ENCODE measurements at regions not wholly inside any gene's neighbourhood (a gene's known extent, or its start where the extent isn't known, plus 50 kb on each side); places are given as distances from the start of the nearest gene placed in this dataset.

DNA sequence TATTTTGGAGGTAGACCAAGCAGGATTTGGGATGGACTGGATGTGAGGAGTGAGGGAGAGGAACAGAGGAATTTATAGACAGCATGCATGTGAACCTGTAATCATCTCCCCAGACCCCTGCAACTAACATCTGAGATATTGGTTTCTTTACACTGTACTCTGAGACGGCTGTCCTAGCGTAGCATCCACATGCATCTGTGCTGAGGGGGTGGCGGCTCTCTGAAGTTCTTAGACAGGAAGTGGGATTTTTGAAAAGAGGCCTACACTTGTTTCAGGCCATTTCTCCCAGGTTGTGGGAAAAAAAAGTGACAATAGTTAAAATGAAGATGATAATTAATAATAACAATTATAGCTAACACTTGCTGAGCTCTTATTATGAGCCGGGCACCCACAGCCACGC, 150.2 kb upstream of the GATA6 start:
- Histone ChIP-seq H2AFZ (replicated peaks; ENCODE audit: low read length, poor library complexity) (no peak overlapping the region), H2BK15ac (ENCODE audit: low read depth, low read length) (no peak overlapping the region), H2AK5ac (ENCODE audit: low read depth, low read length) (no peak overlapping the region), H2BK5ac (ENCODE audit: low read depth, low read length, poor library complexity, severe bottlenecking) (no peak overlapping the region), H3K4me3 (ENCODE audit: insufficient read depth, low read depth, low read length) (no peak overlapping the region), H2BK120ac (ENCODE audit: low read depth, low read length) (no peak overlapping the region), H3K9ac (ENCODE audit: low read depth, low read length) (no peak overlapping the region), H4K5ac (ENCODE audit: low read depth, low read length) (no peak overlapping the region), H3K4me1 (ENCODE audit: control insufficient read depth, insufficient read depth, low read length) (no peaks in the 10 kb centered on the region), H3K14ac (replicated peaks; ENCODE audit: low read depth, low read length) (no peak overlapping the region), H3K4me2 (ENCODE audit: low read depth, low read length) (no peak overlapping the region), H3K56ac (ENCODE audit: extremely low read depth, insufficient read depth, low read length) (no peak overlapping the region), H4K8ac (ENCODE audit: low read depth in 2 of 2, low read length in 2 of 2) (no peak overlapping the region), H3K18ac (ENCODE audit: low read depth, low read length) (no peak overlapping the region), H3K36me3 (ENCODE audit: control insufficient read depth, insufficient read depth, low read length) (no peaks in the 10 kb centered on the region), H3K4ac (ENCODE audit: low read depth, low read length) (no peak overlapping the region), H3K9me1 (ENCODE audit: insufficient read depth, low read length) (no peaks in the 10 kb centered on the region), H3K79me1 (ENCODE audit: low read depth in 1 of 2, low read length in 2 of 2) (no peaks in the 10 kb centered on the region), H3K27ac (ENCODE audit: insufficient read depth, low read length) (no peak overlapping the region), H4K91ac (ENCODE audit: insufficient read depth, low read depth, low read length) (no peak overlapping the region), H2AK9ac (replicated peaks; ENCODE audit: low read depth, low read length, poor library complexity) (no peak overlapping the region), H4K20me1 (ENCODE audit: insufficient read depth, low read length) (no peaks in the 10 kb centered on the region), H3K9me3 (ENCODE audit: control insufficient read depth, insufficient read depth, low read length) (no peaks in the 10 kb centered on the region), H3K27me3 (ENCODE audit: control insufficient read depth, insufficient read depth, low read length) (peaks cover 3% of the 10 kb centered on the region; the same call in 1 of the 2 replicates), H3K23ac (ENCODE audit: low read depth, low read length) (no peak overlapping the region), H2BK20ac (ENCODE audit: low read depth, low read length) (no peak overlapping the region)
- ChIA-PET CTCF (no interaction called here), POLR2A (ENCODE audit: unreplicated experiment) (no interaction called here)
- ATAC-seq (ENCODE audit: low read depth): no peak
- no TSS peak for BruUV-seq (replicated peaks)
- intact Hi-C loops (cut with micrococcal nuclease): no loop called here
- no peak for DNase-seq
- dilution Hi-C loops (cut with HindIII; ENCODE audit: low sequenced_read_pairs, unreplicated experiment): no loop called here
- no peak for TF ChIP-seq MAFK (IDR thresholded peaks at IDR 0.05; ENCODE audit: low read depth, low read length)
- no peak for TF ChIP-seq RCOR1 (IDR thresholded peaks at IDR 0.05; ENCODE audit: insufficient replicate concordance, low read length)
- TF ChIP-seq MAZ (IDR thresholded peaks at IDR 0.05; ENCODE audit: borderline replicate concordance, low read depth, low read length): no peak
- TF ChIP-seq, protein P1, sequence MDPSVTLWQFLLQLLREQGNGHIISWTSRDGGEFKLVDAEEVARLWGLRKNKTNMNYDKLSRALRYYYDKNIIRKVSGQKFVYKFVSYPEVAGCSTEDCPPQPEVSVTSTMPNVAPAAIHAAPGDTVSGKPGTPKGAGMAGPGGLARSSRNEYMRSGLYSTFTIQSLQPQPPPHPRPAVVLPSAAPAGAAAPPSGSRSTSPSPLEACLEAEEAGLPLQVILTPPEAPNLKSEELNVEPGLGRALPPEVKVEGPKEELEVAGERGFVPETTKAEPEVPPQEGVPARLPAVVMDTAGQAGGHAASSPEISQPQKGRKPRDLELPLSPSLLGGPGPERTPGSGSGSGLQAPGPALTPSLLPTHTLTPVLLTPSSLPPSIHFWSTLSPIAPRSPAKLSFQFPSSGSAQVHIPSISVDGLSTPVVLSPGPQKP (IDR thresholded peaks at IDR 0.05; ENCODE audit: borderline replicate concordance, low read depth, low read length): no peak
- no peak for TF ChIP-seq CEBPB (IDR thresholded peaks at IDR 0.05; ENCODE audit: low read depth, low read length)
- no peak for TF ChIP-seq FOS (IDR thresholded peaks at IDR 0.05; ENCODE audit: low read depth, low read length)
- no peak for TF ChIP-seq RAD21 (IDR thresholded peaks at IDR 0.05; ENCODE audit: low read length)
- in situ Hi-C loops (cut with MboI; ENCODE audit: low sequenced_read_pairs): no loop called here
- WGBS, 2 experiments (ENCODE audit: extremely low coverage in 2 of 2, insufficient read length in 1 of 2): no CpG with 5 or more reads among the region's 5 CpGs

Data from IMR-90 (cell line).